Left ventricle myocardium superior (tissue), 1 donor: ENCODE measurements at regions not wholly inside any gene's neighbourhood (a gene's known extent, or its start where the extent isn't known, plus 50 kb on each side); places are given as distances from the start of the nearest gene placed in this dataset.

Experiments used
- ATAC-seq: fragments of 200-7000 bp; cut with Tn5 transposase; one replicate; pipeline ENCODE4 v1.9.1; 2020; ENCODE audit warnings: mild to moderate bottlenecking, moderate library complexity
- DNase-seq: peaks from one replicate; pipeline ENCODE4 v3.0.0-alpha.2; 2020
- intact Hi-C: fragments of 100-400 bp; cut with micrococcal nuclease; formaldehyde crosslinking; loops from one replicate; pipeline ENCODE4 v1.11.0; 2022
- donor health status: DM: no; HTN: yes; CAD: no; lungs with severe emphysema.

GRCh38 chr13:107874456-107874855 lies 340.9 kb downstream of the LIG4 start:
- intact Hi-C loops = no loop called here
- ATAC-seq (no peak), DNase-seq (no peak)

GRCh38 chr13:107873926-107874325 lies 341.4 kb downstream of the LIG4 start:
- ATAC-seq = no peak
- intact Hi-C loops = no loop called here
- no peak for DNase-seq

DNA sequence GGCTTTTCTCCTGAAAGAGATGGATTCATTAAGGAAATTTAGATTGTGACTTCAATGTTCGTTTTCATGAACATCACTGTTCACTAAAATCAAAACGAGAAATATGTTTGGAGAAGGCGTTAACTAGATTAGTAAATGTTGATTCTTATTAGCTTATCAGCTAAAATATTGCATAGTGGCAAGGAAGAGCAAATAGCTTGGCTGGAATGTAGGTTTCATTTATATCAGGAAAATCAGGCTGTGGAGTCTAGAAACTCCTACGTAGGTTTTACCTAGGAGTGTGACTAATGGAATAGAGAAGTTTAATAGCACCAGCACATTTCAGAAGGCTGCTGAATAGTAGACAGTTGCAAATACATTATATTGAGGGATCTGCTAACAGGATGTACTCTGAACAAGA lies 344.9 kb downstream of the LIG4 start:
- intact Hi-C loops = no loop called here
- no peak for DNase-seq

GRCh38 chr13:107867701-107868661 lies 347.4 kb downstream of the LIG4 start:
- ATAC-seq = no peak
- DNase-seq = no peak
- intact Hi-C loops = no loop called here

More for the DNA sequence above, 344.9 kb downstream of the LIG4 start:
- ATAC-seq = no peak

DNA sequence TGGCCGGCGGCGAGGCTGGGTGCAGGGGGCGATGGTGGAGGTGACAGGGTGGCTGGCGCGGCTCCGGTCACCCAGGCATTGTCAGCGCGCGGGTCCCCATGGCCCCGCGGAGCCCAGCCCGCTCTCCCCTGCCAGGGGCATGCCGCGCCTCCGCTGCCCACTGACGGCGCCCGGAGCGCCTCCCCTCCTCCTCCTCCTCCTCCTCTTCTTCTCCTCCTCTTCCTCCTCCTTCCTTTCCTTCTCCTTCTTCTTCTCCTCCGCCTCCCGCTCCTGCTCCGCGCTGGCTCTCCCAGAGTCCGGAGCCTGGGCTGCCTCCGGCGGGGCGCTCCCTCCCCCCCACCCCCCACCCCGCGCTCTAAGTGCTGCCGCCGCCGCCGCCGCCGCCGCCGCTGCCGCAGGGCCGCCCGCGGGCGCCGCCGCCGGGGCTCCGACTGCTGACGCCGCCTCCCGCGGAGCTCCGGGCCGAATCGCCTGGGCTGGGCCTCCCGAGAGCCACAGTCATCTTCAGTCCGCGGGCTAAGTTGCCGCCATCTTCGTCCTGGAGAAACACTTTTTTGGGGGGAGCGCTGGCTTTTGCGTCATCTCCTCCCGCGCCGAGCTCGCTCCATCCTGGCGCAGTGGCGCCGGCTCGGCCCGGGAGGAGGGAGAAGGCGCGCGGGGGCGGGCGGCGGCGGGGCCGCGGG lies 348.3 kb downstream of the LIG4 start:
- no peak for ATAC-seq

GRCh38 chr13:107866032-107866940 lies 349.1 kb downstream of the LIG4 start:
- ATAC-seq = no peak
- DNase-seq = no peak
- intact Hi-C loops = no loop called here

More for the DNA sequence above, 348.3 kb downstream of the LIG4 start:
- DNase-seq = no peak
- intact Hi-C loops = no loop called here

DNA sequence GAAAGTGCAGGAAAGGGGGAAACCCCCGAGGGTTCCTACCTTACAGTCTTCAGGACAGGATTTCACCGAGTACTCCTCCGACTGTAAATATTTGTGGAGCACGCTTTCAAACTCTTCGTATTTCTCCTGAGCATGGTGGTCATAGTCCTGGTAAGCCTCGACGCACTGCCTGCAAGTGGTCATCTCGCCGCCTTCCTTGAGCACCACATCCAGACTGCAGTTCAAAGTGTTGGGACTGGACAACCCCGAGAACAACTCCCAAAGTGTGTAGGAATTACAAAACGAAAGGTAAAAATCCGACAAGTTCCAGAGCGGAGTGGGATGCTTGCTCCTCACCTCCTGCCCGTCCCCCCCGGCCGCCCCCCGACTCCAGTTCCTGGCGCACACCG lies 349.7 kb downstream of the LIG4 start:
- DNase-seq (no peak), ATAC-seq (no peak)
- intact Hi-C loops = no loop called here

GRCh38 chr13:107865318-107865575 lies 350.1 kb downstream of the LIG4 start:
- intact Hi-C loops = no loop called here
- DNase-seq (no peak), ATAC-seq (no peak)

DNA sequence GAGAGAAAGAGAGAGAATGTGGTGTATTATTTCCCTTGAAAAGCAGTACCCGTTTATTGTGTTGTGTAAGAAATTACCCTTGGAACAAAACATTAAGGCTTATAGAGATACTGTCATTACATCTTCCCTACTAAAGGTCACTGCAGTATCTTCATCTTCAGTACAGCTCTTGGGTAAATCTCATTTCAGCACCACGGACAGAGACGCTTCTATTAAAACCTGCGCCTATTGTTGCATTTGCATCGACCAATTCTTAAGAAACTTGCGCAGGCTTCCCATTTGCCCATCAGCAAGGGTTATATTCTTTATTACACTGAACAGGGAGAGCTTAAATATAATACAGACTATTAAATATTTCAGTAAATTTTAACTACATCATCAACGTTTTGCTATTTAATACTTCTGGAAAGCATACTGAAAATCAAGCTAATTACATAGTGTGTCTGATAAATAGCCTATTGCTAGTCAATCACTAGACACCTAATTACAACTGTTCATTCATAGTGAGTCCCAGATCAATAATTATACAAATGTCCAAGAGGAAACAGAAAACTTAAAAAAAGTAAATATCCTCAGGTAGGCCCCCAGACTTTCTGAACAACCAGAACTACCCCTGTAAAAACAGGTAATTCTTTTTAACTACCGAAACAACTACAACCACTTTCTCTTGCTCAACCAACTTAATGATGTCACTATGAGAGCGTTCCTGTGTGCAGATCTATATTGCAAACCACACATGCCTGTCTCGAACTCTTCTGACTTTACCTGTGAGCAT lies 350.6 kb downstream of the LIG4 start:
- ATAC-seq (no peak), DNase-seq (no peak)
- intact Hi-C loops = no loop called here

GRCh38 chr13:107860284-107860683 lies 355.1 kb downstream of the LIG4 start:
- DNase-seq = no peak
- ATAC-seq = no peak
- intact Hi-C loops = no loop called here

DNA sequence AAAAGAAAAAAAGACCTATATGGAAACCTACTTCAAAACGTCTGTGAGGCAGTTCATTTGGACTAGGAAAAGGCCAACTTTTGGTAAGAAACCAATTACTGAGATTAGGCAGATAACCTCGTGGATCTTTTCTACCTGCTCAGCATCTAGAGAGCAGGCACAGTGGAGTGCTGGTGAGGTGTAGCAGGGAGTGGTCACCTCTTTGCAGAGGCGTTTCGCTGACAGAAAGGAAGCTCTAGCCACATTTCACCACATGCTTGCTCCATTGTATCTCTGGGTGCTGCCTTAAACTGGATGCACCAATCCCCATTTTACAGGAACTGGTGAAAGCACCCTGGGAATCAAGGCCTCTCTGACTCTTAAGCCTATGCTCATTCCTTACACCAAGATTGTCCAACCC lies 360.5 kb downstream of the LIG4 start:
- DNase-seq = no peak
- intact Hi-C loops = no loop called here
- no peak for ATAC-seq

DNA sequence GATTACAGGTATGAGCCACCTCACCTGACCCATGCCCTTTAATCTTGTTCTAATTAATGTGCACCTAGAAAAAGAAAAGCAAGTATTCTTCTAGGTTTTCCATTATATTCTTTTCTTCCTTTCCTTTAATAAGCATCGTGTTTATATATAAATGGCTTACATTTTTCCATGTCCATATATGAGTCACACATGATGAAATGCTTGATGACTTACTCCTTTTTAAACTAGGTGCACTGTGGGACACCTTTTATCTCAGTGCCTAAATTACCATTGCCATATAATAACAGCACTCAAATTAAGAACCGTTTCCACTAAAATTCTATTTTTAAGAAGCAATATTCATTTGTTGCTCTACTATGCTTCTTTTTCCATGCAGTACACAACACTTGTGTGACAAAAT lies 363.3 kb downstream of the LIG4 start:
- intact Hi-C loops = no loop called here
- ATAC-seq (no peak), DNase-seq (no peak)

DNA sequence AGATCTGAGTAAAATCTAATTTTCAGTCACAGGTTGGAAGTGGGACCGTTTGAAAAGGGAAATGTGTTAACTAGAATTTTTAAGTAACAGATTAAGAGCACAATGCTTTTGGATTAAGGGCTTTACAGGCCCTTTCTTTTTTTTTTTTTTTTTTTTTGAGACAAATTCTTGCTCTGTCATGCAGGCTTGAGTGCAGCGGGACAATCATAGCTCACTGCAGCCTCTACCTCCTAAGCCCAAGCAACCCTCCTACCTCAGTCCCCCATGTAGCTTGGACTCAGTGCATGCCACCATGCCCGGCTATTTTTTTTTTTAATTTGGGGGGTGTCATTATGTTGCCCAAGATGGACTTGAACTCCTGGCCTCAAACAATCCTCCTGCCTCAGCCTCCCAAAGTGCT lies 363.7 kb downstream of the LIG4 start:
- no peak for ATAC-seq
- no peak for DNase-seq
- intact Hi-C loops = no loop called here

DNA sequence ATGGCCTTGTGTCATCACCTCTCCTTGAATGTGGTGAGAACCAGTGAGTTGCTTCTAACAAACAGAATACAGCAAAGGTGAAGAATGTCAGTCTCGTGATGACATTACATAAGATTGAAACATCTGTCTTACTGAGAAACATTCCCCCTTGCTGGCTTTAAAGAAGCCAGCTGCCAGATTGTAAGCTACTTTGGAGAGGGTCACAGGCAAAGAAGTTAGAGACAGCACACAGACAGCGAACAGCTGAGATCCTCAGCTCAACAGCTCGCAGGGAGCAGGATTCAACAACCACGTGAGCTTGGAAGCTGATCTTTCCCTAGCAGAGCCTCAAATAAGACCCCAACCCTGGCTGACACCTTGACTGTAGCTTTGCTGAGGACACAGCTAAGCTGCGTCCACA lies 367.9 kb downstream of the LIG4 start:
- no peak for ATAC-seq
- DNase-seq = no peak
- intact Hi-C loops = no loop called here

DNA sequence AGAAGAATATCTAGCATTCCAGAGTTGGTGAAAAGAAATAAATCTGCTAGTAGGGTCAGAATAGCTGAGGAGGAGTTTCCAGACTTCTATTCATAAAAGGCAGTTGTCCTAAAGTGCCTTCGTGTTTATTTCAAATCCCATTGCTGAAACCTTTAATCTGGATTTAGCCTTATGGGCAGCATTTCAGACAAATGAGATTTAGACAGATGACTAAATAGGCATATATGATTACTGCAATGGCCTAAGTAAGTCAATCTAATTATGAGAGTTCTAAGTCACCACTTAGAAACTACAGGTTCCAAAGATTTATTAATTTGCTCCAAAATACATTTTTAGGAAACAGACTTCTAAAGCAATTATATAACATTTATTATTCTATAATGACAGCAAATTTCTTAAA lies 368.7 kb downstream of the LIG4 start:
- ATAC-seq (no peak), DNase-seq (no peak)
- intact Hi-C loops = no loop called here

- no peak for ATAC-seq
- intact Hi-C loops = no loop called here
Observed at GRCh38 chr13:107845911-107846310, 369.4 kb downstream of the LIG4 start.

DNA sequence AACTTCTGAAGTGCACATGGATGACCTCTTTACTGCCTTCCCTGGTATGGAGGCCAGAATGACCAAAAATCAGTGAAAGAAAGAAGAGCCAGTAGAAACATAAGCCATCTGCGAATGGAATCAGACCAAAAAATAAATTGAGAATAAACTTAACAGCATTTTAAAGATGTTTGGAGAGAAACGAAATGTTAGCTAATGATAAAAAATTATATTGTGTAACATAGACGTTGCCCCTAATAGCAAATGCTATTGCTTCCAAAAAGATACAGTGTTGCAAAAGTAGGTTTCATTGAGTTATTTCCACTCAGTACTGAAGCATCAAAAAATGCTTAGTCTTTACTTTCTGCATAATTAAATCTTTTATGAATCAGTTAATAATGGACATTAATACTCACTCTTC lies 371.7 kb downstream of the LIG4 start:
- intact Hi-C loops = no loop called here
- DNase-seq (no peak), ATAC-seq (no peak)

More at GRCh38 chr13:107845911-107846310, 369.4 kb downstream of the LIG4 start:
- no peak for DNase-seq

- intact Hi-C loops = no loop called here
- no peak for DNase-seq
- ATAC-seq = no peak
Observed at GRCh38 chr13:107843281-107843680, 372.1 kb downstream of the LIG4 start.

- intact Hi-C loops = no loop called here
- DNase-seq = no peak
- ATAC-seq = no peak
Observed at GRCh38 chr13:107842562-107843180, 372.7 kb downstream of the LIG4 start.
